Ovary (tissue), 3 donors: ENCODE measurements at regions not wholly inside any gene's neighbourhood (a gene's known extent, or its start where the extent isn't known, plus 50 kb on each side); places are given as distances from the start of the nearest gene placed in this dataset.

Experiments used
- CTCF ChIP-seq, 3 donors: fragments of 450-650 bp in 2 of 3; fragments of 200-600 bp in 1 of 3; IDR thresholded peaks; one replicate each; pipeline versions ENCODE4 v1.5.1 to v1.8.0; 2016 to 2022; ENCODE audit warnings: antibody characterized with exemption in 3 of 3, mild to moderate bottlenecking in 1 of 3
- EP300 ChIP-seq: sonication (generic); formaldehyde crosslinking; IDR thresholded peaks from one replicate; pipeline ENCODE4 v1.6.1; 2017; ENCODE audit warnings: antibody characterized with exemption
- POLR2A ChIP-seq: fragments of 450-650 bp; IDR thresholded peaks from one replicate; pipeline ENCODE4 v1.6.1; 2017; ENCODE audit warnings: antibody characterized with exemption, mild to moderate bottlenecking, moderate library complexity
- donor health status: DM: no; HTN: no; CAD: no.

GRCh38 chr6:80962382-80962781 lies 790.1 kb downstream of the TENT5A start:
- TF ChIP-seq CTCF (IDR thresholded peaks at IDR 0.05): no peak
- TF ChIP-seq EP300: no peak
- no peak for TF ChIP-seq POLR2A
